Spinal cord (tissue), 9 donors: ENCODE measurements at regions not wholly inside any gene's neighbourhood (a gene's known extent, or its start where the extent isn't known, plus 50 kb on each side); places are given as distances from the start of the nearest gene placed in this dataset.

ENCODE experiments used
- DNase-seq, 6 donors: peaks; one replicate each; pipeline versions ENCODE4 v3.0.0 to v3.0.0-alpha.2; 2013 to 2015; ENCODE audit warnings: low spot score in 6 of 6, low read depth in 4 of 6
- H3K27ac ChIP-seq: one replicate; pipeline ENCODE4 v1.5.1; 2013; ENCODE audit warnings: low read depth, low read length, control low read depth
- H3K27me3 ChIP-seq: one replicate; pipeline ENCODE4 v1.6.1; 2013; ENCODE audit warnings: low read length; ENCODE audit not compliant: control insufficient read depth, insufficient read depth
- H3K36me3 ChIP-seq: one replicate; pipeline ENCODE4 v1.6.1; 2013; ENCODE audit warnings: low read length; ENCODE audit not compliant: control insufficient read depth, insufficient read depth
- H3K4me1 ChIP-seq: one replicate; pipeline ENCODE4 v1.6.1; 2013; ENCODE audit warnings: low read length; ENCODE audit not compliant: control insufficient read depth, insufficient read depth
- H3K4me3 ChIP-seq: one replicate; pipeline ENCODE4 v1.5.1; 2013; ENCODE audit warnings: low read depth, low read length, control low read depth
- H3K9me3 ChIP-seq: one replicate; pipeline ENCODE4 v1.6.1; 2013; ENCODE audit warnings: low read length; ENCODE audit not compliant: control insufficient read depth, insufficient read depth
- WGBS: methylation state at CpG from one replicate; pipeline ENCODE4 v1.1.5; 2013; ENCODE audit warnings: missing lambda C conversion rate; ENCODE audit not compliant: insufficient coverage; 5-methylcytosine and 5-hydroxymethylcytosine counted together
- donor health status: healthy.

GRCh38 chr7:33760834-33761233 lies 144.5 kb upstream of the BMPER start:
- Histone ChIP-seq H3K4me1 (peaks cover 5% of the 10 kb centered on the region), H3K27ac (no peak overlapping the region), H3K4me3 (no peak overlapping the region), H3K36me3 (no peaks in the 10 kb centered on the region), H3K9me3 (no peaks in the 10 kb centered on the region), H3K27me3 (no peaks in the 10 kb centered on the region)
- DNase-seq, result no peak
- WGBS, result no CpG with 5 or more reads among the region's 3 CpGs

- no peaks in the 10 kb centered on the region for H3K36me3 ChIP-seq
- no peaks in the 10 kb centered on the region for H3K9me3 ChIP-seq
- peak in 1 of 6 donors; percentile 39 for DNase-seq
- no peak overlapping the region for H3K4me3 ChIP-seq
- no peak overlapping the region for H3K27ac ChIP-seq
- no peaks in the 10 kb centered on the region for H3K27me3 ChIP-seq
- H3K4me1 ChIP-seq, result peaks cover 5% of the 10 kb centered on the region
- 54% methylated on average over 7 of the region's 7 CpGs for WGBS
Observed at GRCh38 chr7:33761449-33762080, 143.8 kb upstream of the BMPER start.

GRCh38 chr7:33762151-33762910 lies 143.0 kb upstream of the BMPER start:
- H3K36me3 ChIP-seq, result no peaks in the 10 kb centered on the region
- no peaks in the 10 kb centered on the region for H3K27me3 ChIP-seq
- WGBS, result 94% methylated on average over 3 of the region's 6 CpGs
- H3K4me1 ChIP-seq, result peaks cover 5% of the 10 kb centered on the region
- no peak overlapping the region for H3K4me3 ChIP-seq
- no peak for DNase-seq
- H3K27ac ChIP-seq, result no peak overlapping the region
- H3K9me3 ChIP-seq, result no peaks in the 10 kb centered on the region

GRCh38 chr7:33762911-33763306 lies 142.4 kb upstream of the BMPER start:
- WGBS, result no CpG with 5 or more reads among the region's 3 CpGs
- Histone ChIP-seq H3K27me3 (no peaks in the 10 kb centered on the region), H3K4me3 (no peak overlapping the region), H3K4me1 (peaks cover 5% of the 10 kb centered on the region), H3K9me3 (no peaks in the 10 kb centered on the region), H3K36me3 (no peaks in the 10 kb centered on the region), H3K27ac (no peak overlapping the region)
- no peak for DNase-seq

- Histone ChIP-seq H3K4me3 (no peak overlapping the region), H3K9me3 (no peaks in the 10 kb centered on the region), H3K27ac (no peak overlapping the region), H3K27me3 (no peaks in the 10 kb centered on the region), H3K36me3 (no peaks in the 10 kb centered on the region), H3K4me1 (peaks cover 5% of the 10 kb centered on the region)
- 63% methylated on average over 3 of the region's 7 CpGs for WGBS
- DNase-seq, result no peak
Observed at GRCh38 chr7:33764752-33765451, 140.4 kb upstream of the BMPER start.

GRCh38 chr7:33766405-33766804 lies 138.9 kb upstream of the BMPER start:
- no peaks in the 10 kb centered on the region for H3K36me3 ChIP-seq
- H3K4me3 ChIP-seq, result no peak overlapping the region
- WGBS, result no CpG with 5 or more reads among the region's 1 CpG
- peaks cover 3% of the 10 kb centered on the region for H3K4me1 ChIP-seq
- no peaks in the 10 kb centered on the region for H3K9me3 ChIP-seq
- no peaks in the 10 kb centered on the region for H3K27me3 ChIP-seq
- no peak overlapping the region for H3K27ac ChIP-seq
- DNase-seq, result no peak

GRCh38 chr7:33769930-33770329 lies 135.4 kb upstream of the BMPER start:
- no peak for DNase-seq

GRCh38 chr7:33770576-33770975 lies 134.8 kb upstream of the BMPER start:
- H3K9me3 ChIP-seq, result no peaks in the 10 kb centered on the region
- H3K27ac ChIP-seq, result no peak overlapping the region
- H3K36me3 ChIP-seq, result no peaks in the 10 kb centered on the region
- H3K4me1 ChIP-seq, result no peaks in the 10 kb centered on the region
- no peak for DNase-seq
- H3K27me3 ChIP-seq, result no peaks in the 10 kb centered on the region
- H3K4me3 ChIP-seq, result no peak overlapping the region
- no CpG with 5 or more reads among the region's 4 CpGs for WGBS

More at GRCh38 chr7:33769930-33770329, 135.4 kb upstream of the BMPER start:
- no peaks in the 10 kb centered on the region for H3K27me3 ChIP-seq
- WGBS, result no CpG with 5 or more reads among the region's 1 CpG
- H3K36me3 ChIP-seq, result no peaks in the 10 kb centered on the region
- H3K4me1 ChIP-seq, result no peaks in the 10 kb centered on the region
- H3K27ac ChIP-seq, result no peak overlapping the region
- H3K4me3 ChIP-seq, result no peak overlapping the region
- no peaks in the 10 kb centered on the region for H3K9me3 ChIP-seq

- H3K4me3 ChIP-seq, result no peak overlapping the region
- no peak for DNase-seq
- H3K9me3 ChIP-seq, result no peaks in the 10 kb centered on the region
- no peaks in the 10 kb centered on the region for H3K27me3 ChIP-seq
- H3K4me1 ChIP-seq, result no peaks in the 10 kb centered on the region
- H3K36me3 ChIP-seq, result no peaks in the 10 kb centered on the region
- H3K27ac ChIP-seq, result no peak overlapping the region
- no CpG with 5 or more reads among the region's 3 CpGs for WGBS
Observed at GRCh38 chr7:33771422-33771821, 133.9 kb upstream of the BMPER start.
